ENCODE measurements at regions not wholly inside any gene's neighbourhood (a gene's known extent, or its start where the extent isn't known, plus 50 kb on each side); places are given as distances from the start of the nearest gene placed in this dataset.

DNA sequence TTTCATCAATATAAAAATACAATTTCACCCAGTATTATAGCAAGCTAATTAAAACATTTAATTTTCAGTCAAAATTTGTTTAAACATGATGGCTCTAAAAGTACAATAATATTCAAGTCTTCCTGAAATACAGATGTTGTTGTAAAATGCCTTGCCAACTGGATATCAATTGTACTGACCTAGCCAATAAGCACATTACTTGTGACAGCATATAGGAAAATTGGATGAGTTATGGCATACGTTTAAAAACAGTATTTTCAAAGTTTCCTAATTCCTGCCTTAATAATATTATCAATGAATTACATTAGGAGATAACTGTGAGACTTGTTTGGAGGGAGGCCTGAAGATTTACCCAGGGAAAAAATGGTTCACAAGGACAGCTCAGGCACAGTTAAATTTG is 336.9 kb upstream of the CDH20 start:
- no peak for DNase-seq

- no peak for DNase-seq
Observed at GRCh38 chr18:60996822-60997221, 336.4 kb upstream of the CDH20 start.

DNA sequence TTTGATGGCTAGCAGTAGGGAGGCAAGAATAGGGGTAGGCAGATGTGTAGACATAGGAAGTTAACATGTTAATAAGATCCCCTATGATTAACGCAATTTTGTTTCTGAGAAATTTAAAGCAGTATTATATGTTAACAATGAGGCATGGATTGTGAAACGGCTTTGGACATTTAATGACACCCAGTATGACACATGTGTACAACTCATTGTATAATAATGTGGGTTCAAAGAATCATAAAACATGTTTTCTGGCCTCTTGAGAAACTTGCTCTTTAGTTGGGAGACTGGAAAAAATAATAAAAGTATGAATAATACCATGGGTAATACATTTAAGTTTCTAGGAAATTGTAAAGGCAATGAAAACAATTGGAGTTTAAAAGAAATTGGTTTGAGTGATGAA is 332.1 kb upstream of the CDH20 start:
- DNase-seq = no peak

- DNase-seq = no peak
Observed at GRCh38 chr18:61006687-61007224, 326.5 kb upstream of the CDH20 start.

- DNase-seq = no peak
Observed at GRCh38 chr18:61019338-61020301, 313.6 kb upstream of the CDH20 start.

GRCh38 chr18:61025596-61025995 is 307.6 kb upstream of the CDH20 start:
- DNase-seq = no peak

DNA sequence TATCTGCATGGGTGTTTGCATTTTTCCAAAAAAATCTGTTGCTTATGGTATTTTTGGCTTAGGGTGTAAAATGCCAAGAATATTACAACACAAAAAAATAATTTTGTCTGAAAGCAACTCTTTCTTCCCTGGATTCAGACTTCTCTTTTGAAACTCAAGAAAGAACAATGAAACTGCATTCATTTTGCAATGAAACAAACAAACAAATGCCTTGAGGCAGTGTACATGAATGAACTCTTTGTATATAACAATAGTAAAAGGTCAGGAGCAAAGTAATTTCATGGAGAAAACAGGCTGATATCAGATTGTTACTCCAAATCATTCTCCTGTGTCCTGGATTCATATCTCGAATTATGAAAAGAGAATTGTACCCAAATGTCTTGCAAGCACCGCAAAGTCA is 301.6 kb upstream of the CDH20 start:
- DNase-seq = no peak

DNA sequence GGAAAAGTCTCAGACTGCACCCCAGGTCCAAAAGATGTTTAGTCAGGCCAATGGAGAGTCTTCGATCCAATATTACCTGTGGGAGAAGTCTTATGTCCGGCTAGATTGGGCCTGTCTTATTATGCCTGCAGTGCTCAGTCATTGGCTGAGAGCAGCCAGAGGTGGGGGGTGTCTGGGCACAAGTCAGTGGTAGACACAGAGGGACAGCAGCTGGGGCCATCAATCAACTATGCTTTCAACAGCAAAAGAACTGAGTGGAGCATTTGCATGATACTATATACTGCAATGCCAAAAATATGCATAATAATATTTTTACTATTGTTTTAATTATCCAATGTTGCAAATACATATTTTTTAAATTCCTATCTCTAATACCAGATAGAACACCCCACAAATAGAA is 298.6 kb upstream of the CDH20 start:
- DNase-seq = no peak

GRCh38 chr18:61039251-61039650 is 294.0 kb upstream of the CDH20 start:
- DNase-seq = no peak

- no peak for DNase-seq
Observed at GRCh38 chr18:61047794-61048193, 285.4 kb upstream of the CDH20 start.

DNA sequence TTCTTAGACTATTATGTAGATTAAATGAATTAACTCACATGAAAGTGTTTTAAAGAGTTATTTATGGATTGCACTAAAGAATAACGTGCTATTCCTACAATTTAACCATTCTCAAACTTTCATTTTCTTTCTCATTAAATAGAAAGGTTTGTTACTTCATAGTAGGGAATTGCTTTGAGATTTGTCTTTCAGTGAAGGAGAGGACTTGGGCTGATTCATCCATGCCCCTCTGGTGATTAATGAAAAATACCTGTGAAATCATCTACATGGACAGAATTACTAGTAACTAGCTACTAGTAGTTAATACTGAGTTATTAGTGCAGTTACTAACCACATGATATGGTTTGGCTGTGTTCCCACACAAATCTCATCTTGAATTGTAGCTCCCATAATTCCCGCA is 275.8 kb upstream of the CDH20 start:
- DNase-seq = no peak

DNA sequence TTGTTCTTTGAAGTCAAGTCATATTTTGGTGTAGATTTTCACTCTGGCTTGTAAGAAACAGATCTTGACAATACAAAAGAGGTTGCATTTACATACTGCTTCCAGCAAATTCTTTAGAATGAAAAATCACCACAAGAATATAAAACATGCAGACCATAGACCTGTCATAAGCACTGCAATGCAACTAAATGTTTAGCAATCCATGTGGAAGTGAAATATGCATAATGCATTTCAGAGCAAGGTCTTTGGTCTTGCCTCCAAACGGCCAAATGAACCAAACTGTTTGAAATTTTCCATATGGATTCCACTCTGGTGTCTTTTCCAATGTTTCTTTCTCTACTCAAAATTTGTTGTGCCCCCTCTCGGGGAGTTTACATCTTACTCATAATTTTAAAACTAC is 271.0 kb upstream of the CDH20 start:
- no peak for DNase-seq

GRCh38 chr18:61064911-61065310 is 268.3 kb upstream of the CDH20 start:
- DNase-seq = no peak

DNA sequence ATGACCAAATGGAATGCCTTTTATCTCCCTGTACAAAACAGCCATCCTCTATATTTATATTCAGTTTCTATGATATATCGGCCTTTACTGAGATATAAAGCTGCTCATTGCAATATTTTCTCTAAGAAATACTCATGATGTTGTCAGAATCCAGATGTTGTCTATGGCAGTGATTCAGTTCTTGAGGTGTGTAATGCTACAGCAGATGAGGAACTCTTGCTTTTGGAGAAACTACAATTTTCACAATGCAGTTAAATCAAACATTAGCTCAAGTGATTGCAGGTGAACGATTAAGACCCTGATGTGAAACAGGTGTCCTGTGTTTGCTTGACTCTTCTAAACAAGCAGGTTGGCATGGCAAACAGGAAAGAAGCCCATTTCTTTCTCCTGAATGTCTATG is 256.2 kb upstream of the CDH20 start:
- no peak for DNase-seq

DNA sequence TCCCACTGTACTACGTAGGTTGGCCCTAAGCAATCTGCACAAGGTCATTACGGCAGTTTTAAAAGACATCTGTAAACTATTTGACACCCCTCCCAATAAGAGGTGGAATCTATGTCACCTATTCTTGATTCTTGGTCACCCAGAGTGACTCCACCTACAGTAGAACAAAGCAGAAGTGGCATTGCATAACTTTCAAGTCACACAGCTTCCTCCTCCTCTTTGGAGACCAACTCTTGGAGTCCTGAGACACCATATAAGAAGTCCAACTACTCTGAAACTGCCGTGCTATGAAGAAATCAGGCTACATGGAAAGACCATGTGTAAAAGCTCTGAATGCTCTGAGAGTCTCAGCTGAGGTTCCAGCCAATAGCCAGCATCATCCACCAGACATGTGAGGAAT is 253.5 kb upstream of the CDH20 start:
- no peak for DNase-seq

GRCh38 chr18:61080954-61081528 is 252.2 kb upstream of the CDH20 start:
- DNase-seq = no peak

DNA sequence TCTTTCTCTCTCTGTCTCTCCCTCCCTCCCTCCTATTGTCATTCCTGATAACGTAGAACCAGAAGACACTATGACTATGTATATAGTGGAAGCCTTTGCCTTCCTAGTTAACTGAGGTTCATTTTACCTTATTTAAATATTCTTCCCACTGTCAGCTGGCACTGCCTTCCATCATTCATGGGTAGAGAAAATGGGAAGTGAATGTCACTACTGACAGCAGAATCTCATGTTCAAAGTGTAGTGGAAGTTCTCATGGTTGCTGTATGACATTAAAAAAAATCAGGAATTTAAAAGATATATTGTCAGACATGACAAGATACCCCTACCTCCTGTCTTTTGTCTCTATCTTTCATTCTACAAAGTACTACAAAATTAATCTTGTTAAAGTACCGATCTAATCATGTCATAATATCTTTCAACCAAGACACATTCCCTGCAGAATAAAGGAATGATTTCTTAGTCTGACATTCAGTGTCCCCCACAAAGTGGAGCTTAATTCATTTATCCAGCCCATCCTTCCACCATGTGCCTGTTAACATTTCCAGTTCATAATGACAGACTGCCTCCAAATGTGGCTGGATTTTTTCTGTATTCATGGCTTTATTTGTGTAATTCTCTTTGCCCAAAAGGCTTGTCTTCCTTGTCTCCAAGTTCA is 250.1 kb upstream of the CDH20 start:
- no peak for DNase-seq

DNA sequence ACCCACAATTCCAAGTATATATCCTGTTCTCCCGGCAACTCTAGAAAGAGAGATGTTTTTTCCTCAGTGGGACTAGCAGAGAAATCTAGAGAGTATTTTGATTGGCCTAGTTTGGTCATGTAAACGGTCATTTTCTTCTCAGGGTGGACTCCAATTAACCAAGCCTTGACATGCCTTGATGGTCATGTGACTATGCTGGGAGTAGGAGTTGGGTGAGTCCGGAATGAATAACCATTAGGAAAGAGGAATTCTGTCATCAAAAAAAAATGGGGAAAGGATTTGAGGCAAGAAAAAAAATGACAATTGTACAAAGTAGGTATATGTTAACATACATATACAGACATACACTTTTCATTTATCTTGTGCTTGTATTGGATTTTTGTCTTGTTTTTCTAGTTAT is 248.2 kb upstream of the CDH20 start:
- DNase-seq = no peak

GRCh38 chr18:61085761-61086160 is 247.5 kb upstream of the CDH20 start:
- DNase-seq = no peak

DNA sequence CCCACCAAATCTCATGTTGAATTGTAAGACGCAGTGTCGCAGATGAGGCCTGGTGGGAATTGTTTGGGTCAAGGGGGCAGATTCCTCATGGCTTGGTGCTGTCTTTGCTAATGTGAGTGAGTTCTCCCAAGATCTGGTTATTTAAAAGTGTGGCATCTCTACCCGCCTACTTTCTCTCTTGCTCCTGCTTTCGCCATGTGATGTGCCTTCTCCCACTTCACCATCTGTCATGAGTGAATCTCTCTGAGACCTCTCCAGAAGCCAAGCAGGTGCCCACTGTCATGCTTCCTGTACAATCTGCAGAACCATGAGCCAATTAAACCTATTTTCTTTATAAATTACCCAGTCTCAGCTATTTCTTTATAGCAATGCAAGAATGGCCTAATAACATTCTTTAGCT is 246.6 kb upstream of the CDH20 start:
- no peak for DNase-seq

DNA sequence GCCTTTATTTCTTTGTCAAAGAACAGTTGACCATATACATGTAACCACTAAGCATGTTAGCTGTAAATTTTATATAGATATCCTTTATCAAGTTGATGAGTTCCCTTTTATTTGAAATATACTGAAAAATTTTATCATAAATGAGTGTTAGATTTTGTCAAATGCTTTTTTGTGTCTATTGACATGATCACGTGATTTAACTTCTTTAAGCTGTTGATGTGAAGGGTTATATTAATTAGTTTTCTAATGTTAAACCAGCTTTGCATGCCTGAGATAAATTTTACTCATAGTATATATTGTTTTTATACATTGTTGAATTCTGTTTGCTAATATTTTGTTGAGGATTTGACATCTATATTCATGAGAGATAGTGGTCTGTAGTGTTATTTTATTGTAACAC is 241.9 kb upstream of the CDH20 start:
- no peak for DNase-seq

GRCh38 chr18:61093965-61094364 is 239.3 kb upstream of the CDH20 start:
- no peak for DNase-seq

DNA sequence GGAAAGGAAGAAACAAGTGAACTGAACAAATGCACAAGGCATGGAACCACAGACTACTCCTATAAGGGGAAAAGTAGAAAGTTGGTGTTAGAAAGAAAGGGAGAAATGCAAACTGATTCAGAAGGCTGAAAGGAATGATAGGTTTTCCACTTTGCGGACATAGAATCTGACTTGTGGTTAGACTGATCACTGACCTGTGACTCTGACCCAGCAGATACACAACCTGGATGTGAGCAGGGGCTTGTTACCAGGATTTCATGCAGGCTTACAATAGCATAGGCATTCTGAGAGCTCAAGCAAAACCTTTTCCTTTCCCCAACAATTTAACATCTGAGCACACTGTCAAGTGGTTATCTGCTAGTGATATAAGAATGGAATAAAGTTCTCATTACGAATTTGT is 237.0 kb upstream of the CDH20 start:
- DNase-seq = no peak

- DNase-seq = no peak
Observed at GRCh38 chr18:61107113-61107512, 226.1 kb upstream of the CDH20 start.
